ENCODE measurements at regions not wholly inside any gene's neighbourhood (a gene's known extent, or its start where the extent isn't known, plus 50 kb on each side); places are given as distances from the start of the nearest gene placed in this dataset.

DNA sequence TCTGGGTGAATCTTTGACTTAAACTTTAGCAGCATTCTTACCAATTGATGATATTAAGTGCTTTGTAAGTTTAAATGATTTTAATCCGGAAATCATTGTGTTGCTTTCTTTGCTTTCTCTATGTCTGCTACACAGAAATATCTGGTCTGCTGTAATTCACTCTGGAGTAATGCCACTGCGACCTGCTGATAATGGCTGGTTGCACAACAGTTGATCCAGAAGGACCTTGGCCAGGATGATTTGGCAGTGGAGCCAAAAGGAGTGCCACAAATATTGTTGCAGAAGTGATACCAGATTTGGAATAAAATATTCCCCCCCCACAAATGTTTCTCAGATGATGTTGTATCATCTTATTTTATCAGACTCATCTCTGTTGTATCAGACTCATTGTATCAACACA, 2063.9 kb downstream of the MRPL39 start:
- no peak for TF ChIP-seq KDM4A (IDR thresholded peaks at IDR 0.05; ENCODE audit: low read depth, low read length, severe bottlenecking)
- TF ChIP-seq CREB1 (IDR thresholded peaks at IDR 0.05): no peak
- no peak for TF ChIP-seq SP1 (IDR thresholded peaks at IDR 0.05; ENCODE audit: low read depth, low read length)
- TF ChIP-seq, protein P1, sequence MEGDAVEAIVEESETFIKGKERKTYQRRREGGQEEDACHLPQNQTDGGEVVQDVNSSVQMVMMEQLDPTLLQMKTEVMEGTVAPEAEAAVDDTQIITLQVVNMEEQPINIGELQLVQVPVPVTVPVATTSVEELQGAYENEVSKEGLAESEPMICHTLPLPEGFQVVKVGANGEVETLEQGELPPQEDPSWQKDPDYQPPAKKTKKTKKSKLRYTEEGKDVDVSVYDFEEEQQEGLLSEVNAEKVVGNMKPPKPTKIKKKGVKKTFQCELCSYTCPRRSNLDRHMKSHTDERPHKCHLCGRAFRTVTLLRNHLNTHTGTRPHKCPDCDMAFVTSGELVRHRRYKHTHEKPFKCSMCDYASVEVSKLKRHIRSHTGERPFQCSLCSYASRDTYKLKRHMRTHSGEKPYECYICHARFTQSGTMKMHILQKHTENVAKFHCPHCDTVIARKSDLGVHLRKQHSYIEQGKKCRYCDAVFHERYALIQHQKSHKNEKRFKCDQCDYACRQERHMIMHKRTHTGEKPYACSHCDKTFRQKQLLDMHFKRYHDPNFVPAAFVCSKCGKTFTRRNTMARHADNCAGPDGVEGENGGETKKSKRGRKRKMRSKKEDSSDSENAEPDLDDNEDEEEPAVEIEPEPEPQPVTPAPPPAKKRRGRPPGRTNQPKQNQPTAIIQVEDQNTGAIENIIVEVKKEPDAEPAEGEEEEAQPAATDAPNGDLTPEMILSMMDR (IDR thresholded peaks at IDR 0.05; ENCODE audit: control extremely low read depth in 1 of 3, insufficient read depth in 1 of 3, low read depth in 1 of 3, low read length in 3 of 3): no peak
- no peak for TF ChIP-seq MAFK (IDR thresholded peaks at IDR 0.05; ENCODE audit: low read depth, low read length)
- TF ChIP-seq SIRT6 (IDR thresholded peaks at IDR 0.05; ENCODE audit: low read length): no peak
- no peak for TF ChIP-seq GABPA (IDR thresholded peaks at IDR 0.05; ENCODE audit: borderline replicate concordance, insufficient read depth, low read length)
- TF ChIP-seq ZNF274 (IDR thresholded peaks at IDR 0.05; ENCODE audit: borderline replicate concordance, extremely low read depth, low read length): no peak
- TF ChIP-seq EP300 (IDR thresholded peaks at IDR 0.05; ENCODE audit: borderline replicate concordance in 1 of 2, low read depth in 2 of 2, low read length in 2 of 2): no peak
- TF ChIP-seq, protein P2, sequence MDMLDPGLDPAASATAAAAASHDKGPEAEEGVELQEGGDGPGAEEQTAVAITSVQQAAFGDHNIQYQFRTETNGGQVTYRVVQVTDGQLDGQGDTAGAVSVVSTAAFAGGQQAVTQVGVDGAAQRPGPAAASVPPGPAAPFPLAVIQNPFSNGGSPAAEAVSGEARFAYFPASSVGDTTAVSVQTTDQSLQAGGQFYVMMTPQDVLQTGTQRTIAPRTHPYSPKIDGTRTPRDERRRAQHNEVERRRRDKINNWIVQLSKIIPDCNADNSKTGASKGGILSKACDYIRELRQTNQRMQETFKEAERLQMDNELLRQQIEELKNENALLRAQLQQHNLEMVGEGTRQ (IDR thresholded peaks at IDR 0.05; ENCODE audit: low read length): no peak
